Activated naive CD8-positive, alpha-beta T cell treated with anti-CD3 and anti-CD28 coated beads, Interleukin-2, amount 10 ng/mL, durations not matched to agents 7 days and 5 days (primary cell): ENCODE measurements at regions not wholly inside any gene's neighbourhood (a gene's known extent, or its start where the extent isn't known, plus 50 kb on each side); places are given as distances from the start of the nearest gene placed in this dataset.

Experiments
- ATAC-seq: fragments of 150-1000 bp; cut with Tn5 transposase; one replicate; pipeline ENCODE4 v1.10.0; 2021; ENCODE audit warnings: low read depth, moderate library complexity
- POLR2A ChIA-PET: fragments of 350-600 bp; sonication (Branson Sonifier 250); formaldehyde crosslinking; loops from one replicate; lab custom pipeline; 2021; ENCODE audit warnings: antibody characterized with exemption; lab: Charles Lee
- DNase-seq: peaks from one replicate; pipeline ENCODE4 v3.0.0; 2021
- H3K27ac Mint-ChIP-seq: one replicate; pipeline ENCODE4 v1.8.0; 2022; ENCODE audit warnings: mild to moderate bottlenecking, mixed read lengths
- H3K27me3 Mint-ChIP-seq: one replicate; pipeline ENCODE4 v1.8.0; 2022; ENCODE audit warnings: mild to moderate bottlenecking, moderate library complexity, mixed read lengths
- H3K36me3 Mint-ChIP-seq: one replicate; pipeline ENCODE4 v1.8.0; 2021; ENCODE audit warnings: mild to moderate bottlenecking, mixed read lengths
- H3K4me1 Mint-ChIP-seq: one replicate; pipeline ENCODE4 v1.8.0; 2021; ENCODE audit warnings: mixed read lengths
- H3K4me3 Mint-ChIP-seq: one replicate; pipeline ENCODE4 v1.8.0; 2022; ENCODE audit warnings: mild to moderate bottlenecking, moderate library complexity, mixed read lengths
- H3K9me3 Mint-ChIP-seq: one replicate; pipeline ENCODE4 v1.8.0; 2021; ENCODE audit warnings: mixed read lengths

- POLR2A ChIA-PET = no interaction called here
- no peak for ATAC-seq
- Mint-ChIP-seq H3K4me1 (no peaks in the 10 kb centered on the region), H3K9me3 (no peaks in the 10 kb centered on the region), H3K36me3 (no peaks in the 10 kb centered on the region), H3K27ac (no peak overlapping the region), H3K4me3 (no peak overlapping the region), H3K27me3 (no peaks in the 10 kb centered on the region)
- no peak for DNase-seq
Observed at GRCh38 chrX:10902001-10902400, 209.1 kb upstream of the HCCS start.

GRCh38 chrX:10903523-10903922 is 207.6 kb upstream of the HCCS start:
- no peak for ATAC-seq
- Mint-ChIP-seq H3K27ac (no peak overlapping the region), H3K9me3 (no peaks in the 10 kb centered on the region), H3K27me3 (no peaks in the 10 kb centered on the region), H3K36me3 (no peaks in the 10 kb centered on the region), H3K4me1 (no peaks in the 10 kb centered on the region), H3K4me3 (no peak overlapping the region)
- POLR2A ChIA-PET = no interaction called here
- DNase-seq = no peak

GRCh38 chrX:10904220-10904619 is 206.9 kb upstream of the HCCS start:
- ATAC-seq = no peak
- POLR2A ChIA-PET = no interaction called here
- Mint-ChIP-seq H3K4me1 (no peaks in the 10 kb centered on the region), H3K27me3 (no peaks in the 10 kb centered on the region), H3K4me3 (no peak overlapping the region), H3K9me3 (no peaks in the 10 kb centered on the region), H3K27ac (no peak overlapping the region), H3K36me3 (no peaks in the 10 kb centered on the region)
- DNase-seq = no peak

GRCh38 chrX:10906866-10907265 is 204.3 kb upstream of the HCCS start:
- no peak for DNase-seq
- POLR2A ChIA-PET = interaction anchor here (0.6 kb wide), 1 partner anchor 242 kb away, joined by 3 read pairs; no protein-coding TSS in a partner anchor
- no peak for ATAC-seq
- Mint-ChIP-seq H3K9me3 (no peaks in the 10 kb centered on the region), H3K27me3 (no peaks in the 10 kb centered on the region), H3K4me1 (no peaks in the 10 kb centered on the region), H3K36me3 (no peaks in the 10 kb centered on the region), H3K4me3 (no peak overlapping the region), H3K27ac (no peak overlapping the region)

- no peaks in the 10 kb centered on the region for H3K36me3 Mint-ChIP-seq
- ATAC-seq = no peak
- no peak overlapping the region for H3K27ac Mint-ChIP-seq
- H3K4me1 Mint-ChIP-seq = no peaks in the 10 kb centered on the region
- DNase-seq = no peak
- no peaks in the 10 kb centered on the region for H3K27me3 Mint-ChIP-seq
- H3K4me3 Mint-ChIP-seq = no peak overlapping the region
- POLR2A ChIA-PET = no interaction called here
- H3K9me3 Mint-ChIP-seq = peaks cover 1% of the 10 kb centered on the region
Observed at GRCh38 chrX:10922159-10922558, 189.0 kb upstream of the HCCS start.

- H3K4me3 Mint-ChIP-seq = no peak overlapping the region
- no peaks in the 10 kb centered on the region for H3K27me3 Mint-ChIP-seq
- H3K36me3 Mint-ChIP-seq = no peaks in the 10 kb centered on the region
- H3K27ac Mint-ChIP-seq = no peak overlapping the region
- DNase-seq = no peak
- POLR2A ChIA-PET = no interaction called here
- H3K9me3 Mint-ChIP-seq = peaks cover 1% of the 10 kb centered on the region
- no peaks in the 10 kb centered on the region for H3K4me1 Mint-ChIP-seq
- no peak for ATAC-seq
Observed at GRCh38 chrX:10922835-10923234, 188.3 kb upstream of the HCCS start.

- Mint-ChIP-seq H3K27me3 (no peaks in the 10 kb centered on the region), H3K4me1 (no peaks in the 10 kb centered on the region), H3K4me3 (no peak overlapping the region), H3K9me3 (peaks cover 1% of the 10 kb centered on the region), H3K36me3 (no peaks in the 10 kb centered on the region), H3K27ac (no peak overlapping the region)
- DNase-seq (no peak), ATAC-seq (no peak)
- POLR2A ChIA-PET = no interaction called here
Observed at GRCh38 chrX:10923466-10923865, 187.7 kb upstream of the HCCS start.

- Mint-ChIP-seq H3K9me3 (peaks cover 1% of the 10 kb centered on the region), H3K36me3 (no peaks in the 10 kb centered on the region), H3K27ac (no peak overlapping the region), H3K27me3 (no peaks in the 10 kb centered on the region), H3K4me3 (no peak overlapping the region), H3K4me1 (no peaks in the 10 kb centered on the region)
- POLR2A ChIA-PET = no interaction called here
- DNase-seq (no peak), ATAC-seq (no peak)
Observed at GRCh38 chrX:10926404-10926803, 184.7 kb upstream of the HCCS start.

- DNase-seq (no peak), ATAC-seq (no peak)
- H3K9me3 Mint-ChIP-seq = peaks cover 1% of the 10 kb centered on the region
- H3K36me3 Mint-ChIP-seq = no peaks in the 10 kb centered on the region
- H3K4me3 Mint-ChIP-seq = no peak overlapping the region
- H3K27me3 Mint-ChIP-seq = no peaks in the 10 kb centered on the region
- H3K4me1 Mint-ChIP-seq = no peaks in the 10 kb centered on the region
- H3K27ac Mint-ChIP-seq = no peak overlapping the region
- POLR2A ChIA-PET = no interaction called here
Observed at GRCh38 chrX:10926891-10927290, 184.2 kb upstream of the HCCS start.

GRCh38 chrX:10929747-10930146 is 181.4 kb upstream of the HCCS start:
- no peak overlapping the region for H3K27ac Mint-ChIP-seq
- ATAC-seq (no peak), DNase-seq (no peak)
- H3K27me3 Mint-ChIP-seq = no peaks in the 10 kb centered on the region
- peaks cover under 1% of the 10 kb centered on the region for H3K9me3 Mint-ChIP-seq
- POLR2A ChIA-PET = no interaction called here
- no peaks in the 10 kb centered on the region for H3K4me1 Mint-ChIP-seq
- no peak overlapping the region for H3K4me3 Mint-ChIP-seq
- no peaks in the 10 kb centered on the region for H3K36me3 Mint-ChIP-seq

GRCh38 chrX:10930151-10930550 is 181.0 kb upstream of the HCCS start:
- Mint-ChIP-seq H3K4me1 (no peaks in the 10 kb centered on the region), H3K27me3 (no peaks in the 10 kb centered on the region), H3K36me3 (no peaks in the 10 kb centered on the region), H3K9me3 (no peaks in the 10 kb centered on the region), H3K27ac (no peak overlapping the region), H3K4me3 (no peak overlapping the region)
- ATAC-seq = no peak
- POLR2A ChIA-PET = no interaction called here
- DNase-seq = no peak

GRCh38 chrX:10931976-10932375 is 179.2 kb upstream of the HCCS start:
- ATAC-seq = no peak
- no peak for DNase-seq
- Mint-ChIP-seq H3K9me3 (no peaks in the 10 kb centered on the region), H3K4me1 (no peaks in the 10 kb centered on the region), H3K4me3 (no peak overlapping the region), H3K36me3 (no peaks in the 10 kb centered on the region), H3K27me3 (no peaks in the 10 kb centered on the region), H3K27ac (no peak overlapping the region)
- POLR2A ChIA-PET = no interaction called here

- ATAC-seq (no peak), DNase-seq (no peak)
- POLR2A ChIA-PET = no interaction called here
- no peak overlapping the region for H3K27ac Mint-ChIP-seq
- H3K9me3 Mint-ChIP-seq = no peaks in the 10 kb centered on the region
- H3K4me1 Mint-ChIP-seq = no peaks in the 10 kb centered on the region
- H3K27me3 Mint-ChIP-seq = no peaks in the 10 kb centered on the region
- H3K4me3 Mint-ChIP-seq = no peak overlapping the region
- H3K36me3 Mint-ChIP-seq = no peaks in the 10 kb centered on the region
Observed at GRCh38 chrX:10932842-10933440, 178.2 kb upstream of the HCCS start.

- Mint-ChIP-seq H3K4me3 (no peak overlapping the region), H3K9me3 (no peaks in the 10 kb centered on the region), H3K36me3 (no peaks in the 10 kb centered on the region), H3K27ac (no peak overlapping the region), H3K27me3 (no peaks in the 10 kb centered on the region), H3K4me1 (no peaks in the 10 kb centered on the region)
- POLR2A ChIA-PET = no interaction called here
- ATAC-seq (no peak), DNase-seq (no peak)
Observed at GRCh38 chrX:10935501-10935900, 175.6 kb upstream of the HCCS start.

- Mint-ChIP-seq H3K9me3 (no peaks in the 10 kb centered on the region), H3K27ac (no peak overlapping the region), H3K36me3 (no peaks in the 10 kb centered on the region), H3K4me1 (no peaks in the 10 kb centered on the region), H3K27me3 (no peaks in the 10 kb centered on the region), H3K4me3 (no peak overlapping the region)
- DNase-seq = no peak
- POLR2A ChIA-PET = no interaction called here
- no peak for ATAC-seq
Observed at GRCh38 chrX:10936976-10937375, 174.2 kb upstream of the HCCS start.
